PC-3 (cell line): ENCODE measurements at regions not wholly inside any gene's neighbourhood (a gene's known extent, or its start where the extent isn't known, plus 50 kb on each side); places are given as distances from the start of the nearest gene placed in this dataset.

Source experiments
- CTCF ChIP-seq: fragments of 300-600 bp; sonication (generic); conservative IDR thresholded peaks from 2 replicates; pipeline ENCODE4 v1.5.1; 2017; ENCODE audit warnings: antibody characterized with exemption, low read depth, mild to moderate bottlenecking, low read length
- EZH2 ChIP-seq: fragments of 300-600 bp; sonication (generic); IDR thresholded peaks from one replicate; pipeline ENCODE4 v1.6.1; 2017; ENCODE audit warnings: antibody characterized with exemption, mild to moderate bottlenecking, low read length; ENCODE audit not compliant: unreplicated experiment
- EZH2phosphoT487 ChIP-seq: fragments of 300-600 bp; sonication (generic); IDR thresholded peaks from 2 replicates; pipeline ENCODE4 v1.6.1; 2018; ENCODE audit warnings: mild to moderate bottlenecking, antibody characterized with exemption, low read length, borderline replicate concordance

GRCh38 chr1:4108758-4109627, 208.9 kb upstream of the C1orf174 start:
- TF ChIP-seq CTCF (no peak), EZH2 (no peak), EZH2phosphoT487 (no peak)
